Smooth muscle cell of the brain vasculature (primary cell): ENCODE measurements at regions not wholly inside any gene's neighbourhood (a gene's known extent, or its start where the extent isn't known, plus 50 kb on each side); places are given as distances from the start of the nearest gene placed in this dataset.
"Not testable (repeated sequence)": the region's sequence is repeated elsewhere in the genome, so short reads cannot be mapped to it uniquely, and the experiment has no call there.

Experiments
- DNase-seq: peaks from one replicate; pipeline ENCODE4 v3.0.0-alpha.2; 2012; ENCODE audit warnings: low read depth, low spot score

DNA sequence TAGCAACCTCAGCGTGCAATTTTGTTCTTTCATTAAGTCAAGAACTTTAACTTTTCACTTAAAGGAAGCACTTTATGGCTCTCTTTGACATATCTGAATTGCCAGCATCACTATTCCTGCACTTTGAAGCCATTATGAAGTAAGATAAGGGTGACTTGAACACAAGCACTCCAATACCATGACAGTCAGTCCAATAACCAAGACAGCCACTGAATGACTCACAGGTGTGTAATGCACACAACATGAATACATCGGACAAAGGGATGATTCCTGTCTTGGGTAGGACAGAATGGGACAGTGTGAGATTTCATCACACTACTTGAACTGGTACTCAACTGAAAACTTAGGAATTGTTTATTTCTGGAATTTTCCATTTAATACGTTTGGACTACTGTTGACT lies 233.7 kb upstream of the IPO5 start:
- DNase-seq: no peak

DNA sequence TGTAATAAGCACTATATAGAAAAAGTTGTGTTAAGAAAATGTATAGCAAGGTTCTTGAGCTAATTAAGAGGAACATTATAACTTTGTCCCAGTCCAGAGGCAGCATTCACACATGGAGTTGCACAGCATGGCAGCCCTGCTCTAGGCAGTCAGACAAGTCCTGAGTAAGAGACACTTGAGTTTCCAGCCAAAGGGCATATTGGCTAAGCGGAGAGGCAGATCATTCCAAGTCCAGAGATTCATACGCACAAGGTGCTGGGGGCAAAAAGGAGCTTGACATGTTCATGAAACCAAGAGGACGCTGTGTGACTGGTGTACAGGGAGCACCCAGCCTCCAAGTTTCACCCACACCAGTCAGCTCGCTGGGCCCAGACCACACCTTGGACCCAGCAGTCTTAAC lies 232.6 kb upstream of the IPO5 start:
- no peak for DNase-seq

DNA sequence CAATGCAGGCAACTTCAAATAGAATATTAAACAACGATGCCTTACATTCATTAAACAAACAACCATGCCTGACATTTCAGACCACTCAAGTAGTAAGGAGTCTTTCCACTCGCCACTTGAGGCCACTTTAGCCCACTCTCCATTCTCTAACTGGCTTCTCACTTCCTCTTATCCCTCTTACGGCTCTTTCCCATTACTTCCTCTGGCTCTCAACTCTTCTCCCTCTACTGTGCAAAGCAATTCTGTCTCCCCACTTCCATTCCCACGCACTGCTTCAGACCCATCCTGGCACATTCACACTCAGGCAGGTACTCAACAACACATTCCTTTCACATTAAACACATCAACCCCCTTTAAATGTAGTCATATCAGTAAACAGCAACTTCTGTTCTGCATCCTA lies 229.8 kb upstream of the IPO5 start:
- no peak for DNase-seq

DNA sequence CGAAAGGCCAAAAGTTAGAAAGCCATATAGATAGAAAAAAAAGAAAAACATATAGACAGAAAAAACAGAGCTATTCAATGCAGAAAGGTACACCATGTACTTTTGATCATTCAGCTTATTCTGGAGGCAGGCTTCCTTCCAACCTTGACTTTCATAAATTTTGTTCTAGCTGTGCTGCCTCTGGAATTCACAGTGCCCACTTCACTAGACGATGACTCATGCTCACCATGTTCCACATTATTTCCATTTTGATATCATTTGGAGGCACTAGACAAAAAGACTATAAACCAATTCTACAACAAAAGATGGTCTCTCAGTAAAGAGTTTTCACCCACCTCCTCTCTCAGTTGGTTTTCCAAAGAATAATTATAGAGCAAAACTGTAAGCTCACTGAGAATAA lies 229.0 kb upstream of the IPO5 start:
- DNase-seq: no peak

DNA sequence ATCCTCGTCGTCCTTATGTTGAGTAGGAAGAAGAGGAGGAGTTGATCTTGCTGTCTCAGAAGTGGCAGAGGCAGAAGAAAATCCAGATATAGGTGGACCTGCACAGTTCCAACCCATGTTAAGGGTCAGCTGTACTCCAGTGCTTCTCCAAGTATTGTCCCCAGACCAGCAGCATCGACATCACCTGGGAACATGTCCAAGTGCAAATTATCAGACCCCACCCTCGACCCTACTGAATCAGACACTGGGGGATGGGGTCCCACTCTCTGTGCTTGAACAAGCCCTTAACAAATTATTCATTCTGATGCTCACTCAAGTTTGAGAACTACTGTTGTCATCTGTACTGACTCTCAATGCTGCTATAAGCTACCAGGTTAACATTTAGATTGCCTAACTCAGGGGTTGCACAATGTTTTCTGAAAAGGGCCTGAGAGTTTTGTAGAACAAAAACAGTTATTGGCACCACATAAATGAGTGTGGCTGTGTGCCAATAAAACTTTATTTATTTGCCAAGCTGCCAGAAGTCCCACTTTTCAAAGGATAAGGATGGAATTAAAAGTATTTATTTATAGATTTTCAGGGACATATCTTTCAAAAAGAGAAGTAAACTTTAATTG lies 226.7 kb upstream of the IPO5 start:
- no peak for DNase-seq

DNA sequence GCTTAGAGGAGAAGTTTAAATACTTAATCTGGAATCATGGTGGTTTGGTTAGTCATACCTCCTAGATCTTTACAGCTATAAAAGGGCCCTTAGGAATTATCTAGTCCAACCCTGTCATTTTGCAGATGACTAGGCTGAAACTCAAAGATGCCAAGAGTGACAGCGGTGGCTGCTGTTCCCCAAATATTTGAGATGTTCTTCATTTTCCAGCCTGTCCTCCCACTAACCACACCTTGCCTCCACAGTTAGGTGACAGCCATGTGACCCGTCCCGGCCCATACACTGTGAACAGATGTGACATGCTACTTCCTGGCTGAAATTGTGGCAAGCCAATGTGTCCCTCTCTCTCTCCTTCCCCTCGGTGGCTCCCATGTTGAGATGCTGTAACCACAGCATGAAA lies 225.5 kb upstream of the IPO5 start:
- no peak for DNase-seq

DNA sequence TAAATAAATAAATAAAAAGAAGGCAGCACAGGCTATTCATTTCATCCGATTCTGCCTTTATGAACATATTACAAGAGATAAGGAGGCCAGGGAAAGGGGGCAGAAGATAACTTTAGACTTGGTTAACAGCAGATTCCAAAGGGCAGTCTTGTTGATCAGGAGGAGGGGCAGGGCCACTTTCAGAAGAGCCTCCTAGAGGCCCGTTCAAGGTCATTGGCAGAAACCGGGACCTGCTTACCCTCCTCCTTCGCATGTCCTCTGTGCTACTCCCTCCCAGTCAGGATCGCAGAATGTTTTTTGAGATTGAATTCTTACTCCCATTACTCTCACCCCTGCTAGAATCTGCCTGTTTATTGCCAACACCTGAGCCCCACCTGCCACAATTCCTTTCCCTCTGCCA lies 217.0 kb upstream of the IPO5 start:
- DNase-seq: no peak

DNA sequence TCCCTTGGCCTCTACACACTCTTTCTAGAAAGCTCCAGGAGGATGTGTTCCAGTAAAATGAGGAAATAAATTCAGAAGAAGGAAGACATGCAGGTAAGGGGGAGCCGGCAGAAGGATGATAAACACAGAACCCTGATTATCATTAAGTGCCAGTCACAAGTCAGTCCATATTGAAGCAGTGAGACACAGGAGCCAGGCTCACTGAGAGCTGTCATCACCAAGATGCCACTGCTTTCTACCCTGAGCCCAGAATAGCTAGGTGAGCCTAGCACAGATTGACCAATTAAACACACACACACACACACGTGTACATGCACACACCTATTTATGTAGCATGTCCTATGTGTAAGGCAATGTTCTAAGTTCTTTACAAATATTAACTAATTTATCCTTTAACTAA lies 211.4 kb upstream of the IPO5 start:
- DNase-seq: no peak

DNA sequence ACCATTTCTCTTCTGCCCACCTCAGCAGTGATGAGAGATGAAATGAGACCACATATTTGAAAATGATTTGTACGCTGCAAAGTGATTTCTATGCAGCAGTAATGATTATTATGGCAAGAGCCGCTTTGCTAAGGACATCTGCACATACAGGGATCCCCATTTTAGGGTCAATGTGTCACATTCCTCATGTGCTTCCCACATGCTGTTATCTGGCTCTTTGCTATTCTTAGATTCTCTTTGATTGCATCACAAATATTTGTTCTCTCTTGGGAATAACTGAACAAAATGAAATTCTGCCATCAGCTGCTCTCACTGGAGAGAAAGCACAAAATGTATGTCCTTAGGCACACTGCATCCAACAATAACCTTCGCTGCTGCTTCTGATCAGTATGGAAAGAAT lies 209.5 kb upstream of the IPO5 start:
- DNase-seq: peak; percentile 7

DNA sequence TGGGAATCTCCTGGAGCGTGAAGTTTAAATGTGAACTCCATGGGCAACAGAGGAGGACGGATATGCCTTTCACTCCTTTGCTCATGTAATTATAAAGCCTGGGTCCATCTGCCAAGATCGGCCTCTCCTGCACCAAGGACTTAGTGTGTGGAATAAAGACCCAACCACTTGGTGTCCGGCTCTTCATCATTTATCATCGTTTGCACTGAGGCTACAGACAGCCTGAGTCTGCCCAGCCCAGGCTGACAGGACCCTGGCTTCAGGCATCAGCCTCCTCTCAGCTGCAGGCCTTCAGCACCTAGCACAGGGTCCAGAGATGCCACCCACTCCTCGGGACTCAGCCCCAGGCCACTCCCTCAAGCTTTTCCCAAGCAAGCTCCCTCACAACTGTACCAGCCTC lies 206.8 kb upstream of the IPO5 start:
- DNase-seq: no peak

DNA sequence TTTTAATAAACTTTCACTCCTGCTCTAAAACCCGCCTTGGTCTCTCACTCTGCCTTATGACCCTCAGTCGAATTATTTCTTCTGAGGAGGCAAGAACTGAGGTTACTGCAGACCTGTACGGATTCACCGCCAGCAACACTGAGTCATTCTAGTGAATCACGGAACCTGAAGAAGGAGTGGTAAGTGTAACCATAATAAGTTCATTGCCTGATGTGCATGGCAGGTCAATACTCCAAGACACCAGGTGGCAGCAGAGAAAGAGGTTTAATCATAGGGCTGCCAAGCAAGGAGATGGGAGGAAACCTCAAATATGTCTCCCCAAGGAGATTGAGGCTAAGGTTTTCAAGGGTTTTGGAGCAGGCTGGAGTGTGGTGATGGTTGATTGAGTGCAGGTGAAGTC lies 204.3 kb upstream of the IPO5 start:
- no peak for DNase-seq

DNA sequence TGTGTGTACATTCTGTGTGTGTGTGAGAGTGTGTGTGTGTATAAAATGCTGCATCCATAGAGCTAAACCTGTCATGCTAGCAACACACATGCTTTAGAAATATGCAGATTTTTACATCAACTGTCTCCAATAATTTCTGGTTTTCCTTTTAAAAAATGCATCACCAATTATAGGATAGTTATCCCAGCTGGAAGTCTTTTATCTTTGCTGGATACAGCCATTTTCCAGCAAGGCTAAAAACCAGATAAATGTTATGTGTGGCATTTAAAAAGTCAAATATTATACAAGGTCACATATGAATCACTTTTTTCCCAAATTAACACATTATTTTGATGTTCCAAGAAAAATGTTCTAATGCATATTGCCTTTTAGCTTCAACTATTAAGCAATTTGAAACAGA lies 202.0 kb upstream of the IPO5 start:
- DNase-seq: no peak

DNA sequence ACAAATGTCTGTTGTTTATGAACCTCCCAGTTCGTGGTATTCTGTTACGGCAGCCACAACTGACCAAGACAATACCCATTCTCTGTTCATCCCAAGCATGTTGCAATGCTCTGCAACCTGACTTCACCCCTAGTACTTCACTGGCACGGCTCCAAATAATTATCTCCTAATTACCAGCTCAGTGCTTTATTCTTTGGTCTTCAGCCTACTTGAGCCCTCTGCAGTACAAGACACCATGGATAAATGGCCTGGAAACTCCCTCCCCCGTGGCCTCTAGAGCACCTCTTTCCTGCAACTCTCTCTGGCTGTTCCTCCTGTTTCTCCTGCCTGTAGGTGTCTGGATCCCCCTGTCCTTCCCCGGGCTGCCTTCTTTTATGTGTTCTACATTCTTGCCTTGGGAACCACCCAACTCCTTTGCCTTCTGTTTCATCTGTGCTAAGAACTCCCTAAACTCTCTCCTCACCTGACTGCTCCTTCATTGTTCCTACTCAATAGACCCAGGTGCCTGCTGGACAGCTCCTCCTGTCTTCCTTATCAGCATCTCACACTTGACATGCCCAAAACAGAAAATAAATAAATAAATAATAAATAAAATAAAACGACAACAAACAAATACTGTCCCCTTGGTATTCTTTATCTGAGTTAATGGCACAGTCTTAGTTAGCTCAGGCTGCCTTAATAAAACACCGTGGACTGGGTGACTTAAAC lies 200.4 kb upstream of the IPO5 start:
- DNase-seq: no peak

DNA sequence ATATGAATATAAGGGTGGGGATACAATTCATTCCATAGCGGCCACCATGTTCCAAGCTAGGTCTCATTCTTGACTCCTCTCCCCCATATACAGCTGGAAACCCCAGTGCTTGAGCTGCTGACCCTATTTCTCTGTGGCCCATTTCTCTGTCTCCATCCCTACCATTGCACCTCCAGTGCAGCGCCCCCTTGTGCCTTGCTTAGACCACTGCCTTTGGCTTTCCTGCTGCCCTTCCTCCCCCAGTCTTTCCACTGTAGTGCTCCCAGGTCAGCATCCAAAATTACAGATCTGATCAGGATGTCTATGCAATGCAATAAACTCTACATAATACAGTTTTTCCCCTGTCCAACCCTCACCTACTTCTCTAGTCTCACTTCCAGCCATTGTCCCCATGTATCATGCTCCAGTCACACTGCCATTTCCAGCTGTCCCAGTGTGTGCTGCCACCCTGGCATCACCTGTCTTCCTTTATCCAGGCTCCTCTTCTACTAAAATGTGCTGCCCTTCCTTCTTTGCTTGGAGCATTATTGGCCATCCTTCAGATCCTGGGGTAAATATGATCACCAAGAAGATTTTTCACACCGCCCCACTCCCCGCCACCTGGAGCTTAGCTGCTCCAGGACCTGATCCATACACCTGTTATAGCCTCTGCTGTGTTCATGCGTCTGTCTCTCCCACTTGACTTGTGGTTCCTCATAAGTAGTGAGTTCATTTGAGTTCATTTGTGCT lies 199.4 kb upstream of the IPO5 start:
- DNase-seq: no peak

DNA sequence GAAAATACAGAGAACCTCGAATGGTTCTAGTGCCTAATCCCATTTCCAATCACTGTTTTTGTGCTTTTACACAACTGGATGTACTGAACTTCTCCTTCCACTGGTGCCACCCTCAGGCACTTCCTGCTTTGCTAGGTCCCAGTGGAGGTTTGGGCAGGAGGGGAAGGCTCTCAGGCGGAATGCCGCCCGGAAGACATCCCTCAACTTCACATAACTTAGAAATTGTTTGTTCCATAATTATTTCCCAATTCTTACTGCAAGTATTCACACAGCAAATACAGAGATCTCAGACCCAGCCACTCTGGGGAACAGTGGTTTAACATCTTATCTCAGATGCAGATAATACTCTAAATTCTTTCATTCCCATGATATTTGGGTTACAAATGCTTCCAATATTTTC lies 195.7 kb upstream of the IPO5 start:
- DNase-seq: no peak

DNA sequence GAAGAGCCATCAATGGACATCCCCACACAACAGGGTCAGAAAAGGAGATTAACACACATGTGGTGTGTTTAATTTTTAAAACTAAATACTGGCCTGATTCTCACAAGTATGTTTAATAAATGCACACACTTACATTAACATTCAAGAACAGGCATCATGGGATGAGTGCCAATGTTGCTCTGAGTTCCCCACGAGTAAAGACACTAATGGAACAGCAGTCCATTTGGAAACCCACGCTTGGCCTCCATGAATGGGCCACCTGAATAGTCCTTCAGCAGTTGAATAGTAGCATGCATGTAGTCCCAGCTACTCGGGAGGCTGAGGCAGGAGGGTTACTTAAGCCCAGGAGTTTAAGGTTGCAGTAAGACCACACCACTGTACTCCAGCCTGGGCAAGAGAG lies 195.2 kb upstream of the IPO5 start:
- DNase-seq: no peak

DNA sequence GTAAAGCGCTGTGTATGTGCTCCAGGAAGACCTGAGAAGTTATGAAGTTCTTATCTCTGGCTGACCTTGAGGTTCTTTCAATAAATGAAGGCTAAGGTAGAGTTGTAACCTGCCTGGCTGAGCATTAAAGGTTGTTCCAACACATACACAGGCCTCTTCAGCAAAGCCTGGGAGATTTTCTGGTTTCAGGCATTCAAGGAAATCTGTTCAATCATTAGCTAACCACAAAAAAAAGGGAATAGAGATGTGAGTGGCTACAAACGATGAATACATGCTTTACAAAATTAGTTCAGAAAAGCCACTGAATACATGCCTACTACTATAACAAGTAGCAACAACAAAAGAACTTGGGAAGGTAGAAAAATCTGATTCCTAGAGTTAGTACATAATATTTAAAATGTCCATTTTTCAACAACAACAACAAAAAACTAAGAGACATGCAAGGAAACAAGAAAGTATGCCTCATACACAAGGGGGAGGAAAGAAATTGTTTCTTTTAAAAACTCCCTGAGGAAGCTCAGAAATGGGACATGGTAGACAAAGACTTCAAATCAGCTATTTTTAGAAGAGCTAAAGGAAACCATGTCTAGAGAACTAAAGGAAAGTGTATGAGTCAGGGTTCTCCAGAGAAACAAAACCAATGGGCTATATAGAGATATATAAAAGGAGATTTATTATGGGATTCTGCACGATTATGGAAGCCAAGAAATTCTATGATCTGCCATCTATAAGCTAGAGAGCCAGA lies 191.5 kb upstream of the IPO5 start:
- no peak for DNase-seq

DNA sequence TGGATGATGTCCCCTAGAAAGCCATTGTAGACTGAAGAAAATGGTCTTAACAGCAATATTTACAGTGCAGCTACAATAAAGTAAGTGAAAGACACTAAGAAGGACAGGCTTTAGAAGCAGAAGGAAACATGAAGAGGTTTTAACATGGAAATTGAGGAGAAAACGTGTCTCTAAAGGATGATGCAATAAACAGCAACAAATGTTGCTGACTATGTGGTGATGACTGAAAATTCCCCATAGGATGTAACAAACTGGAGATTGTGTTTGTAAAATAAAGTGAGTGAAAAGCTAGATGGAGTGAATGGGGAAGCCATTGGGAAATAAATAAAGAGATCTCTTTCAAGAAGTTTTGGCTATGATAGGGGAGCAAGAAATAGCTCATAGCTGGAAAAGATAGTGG lies 186.7 kb upstream of the IPO5 start:
- no peak for DNase-seq

DNA sequence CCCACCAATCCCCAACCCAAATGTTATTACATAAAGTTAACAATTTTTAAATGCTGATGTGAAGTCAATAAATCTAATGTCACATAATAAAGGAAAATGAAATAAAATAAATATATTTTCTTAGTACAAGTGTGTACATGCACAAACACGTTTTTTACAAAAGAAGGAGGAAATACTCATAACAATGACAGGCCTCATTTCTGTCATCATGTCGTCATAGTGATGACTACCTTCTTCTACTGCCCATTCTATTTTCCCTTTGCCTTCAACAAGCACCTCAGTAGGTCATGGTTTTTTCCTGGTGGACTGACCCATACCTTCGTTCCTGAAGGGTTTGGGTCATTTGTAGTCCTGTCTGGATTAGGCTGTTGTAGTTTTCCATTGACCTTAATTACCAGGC lies 185.3 kb upstream of the IPO5 start:
- DNase-seq: no peak

DNA sequence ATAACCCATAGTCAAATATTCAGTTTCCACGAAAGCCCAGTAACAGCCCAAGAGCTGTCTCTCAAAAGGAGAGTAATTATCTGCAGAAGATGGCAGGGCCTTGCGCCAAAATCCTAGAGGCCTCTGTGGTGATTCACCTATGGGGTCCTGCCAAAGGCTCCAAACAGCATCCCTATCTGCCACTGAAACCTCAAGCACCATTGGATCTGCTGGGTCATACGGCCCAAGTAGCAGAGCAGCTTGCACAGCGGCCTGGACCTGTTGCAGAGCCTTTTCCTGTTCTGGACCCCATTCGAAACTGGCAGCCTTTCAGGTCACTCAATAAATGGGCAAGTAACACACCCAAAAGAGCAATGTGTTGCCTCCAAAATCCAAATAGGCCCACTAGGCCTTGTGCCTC lies 183.2 kb upstream of the IPO5 start:
- not testable (repeated sequence) for DNase-seq

DNA sequence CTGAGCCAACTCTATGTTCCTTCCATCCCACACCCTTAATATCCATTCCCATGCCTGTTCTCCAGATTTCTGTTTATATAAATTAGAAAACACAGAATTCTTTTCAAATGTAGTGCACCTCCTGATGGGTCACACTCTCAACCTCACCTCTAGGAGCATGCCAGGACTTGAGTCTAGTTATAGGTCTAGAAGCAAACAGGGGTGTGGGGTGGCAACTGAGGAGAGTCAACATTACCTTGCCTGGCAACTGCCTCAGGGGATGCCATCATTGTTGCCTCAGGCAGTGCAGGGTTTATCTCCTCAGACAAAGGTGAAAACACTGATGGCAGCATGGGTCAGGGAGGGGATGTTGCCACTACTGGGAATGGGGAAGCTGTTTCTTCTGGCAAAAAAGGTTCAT lies 181.0 kb upstream of the IPO5 start:
- DNase-seq: not testable (repeated sequence)

DNA sequence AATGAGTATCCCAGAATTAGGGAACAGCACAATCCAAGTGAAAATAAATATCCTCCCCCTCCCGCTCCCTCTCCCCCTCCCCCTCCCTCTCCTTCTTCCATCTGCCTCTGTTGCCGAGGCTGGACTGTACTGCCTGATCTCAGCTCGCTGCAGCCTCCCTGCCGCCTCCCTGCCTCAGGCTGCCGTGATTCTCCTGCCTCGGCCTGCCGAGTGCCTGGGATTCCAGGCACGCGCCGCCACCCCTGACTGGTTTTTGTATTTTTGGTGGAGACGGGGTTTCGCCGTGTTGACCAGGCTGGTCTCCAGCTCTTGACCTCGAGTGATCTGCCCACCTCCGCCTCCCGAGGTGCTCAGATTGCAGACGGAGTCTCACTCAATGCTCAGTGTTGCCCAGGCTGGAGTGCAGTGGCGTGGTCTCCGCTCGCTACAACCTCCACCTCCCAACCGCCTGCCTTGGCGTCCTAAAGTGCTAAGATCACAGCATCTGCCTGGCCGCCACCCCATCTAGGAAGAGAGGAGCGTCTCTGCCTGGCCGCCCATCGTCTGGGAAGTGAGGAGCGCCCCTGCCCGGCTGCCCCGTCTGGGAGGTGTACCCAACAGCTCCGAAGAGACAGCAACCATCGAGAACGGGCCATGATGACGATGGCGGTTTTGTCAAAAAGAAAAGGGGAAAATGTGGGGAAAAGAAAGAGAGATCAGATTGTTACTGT lies 178.9 kb upstream of the IPO5 start:
- not testable (repeated sequence) for DNase-seq
